HL-60 (cell line): ENCODE measurements at regions not wholly inside any gene's neighbourhood (a gene's known extent, or its start where the extent isn't known, plus 50 kb on each side); places are given as distances from the start of the nearest gene placed in this dataset.

Experiments
- DNase-seq, 2 experiments: peaks; one replicate each; pipeline ENCODE4 v3.0.0-alpha.2; 2010 to 2020; ENCODE audit warnings: low read depth in 1 of 2, low spot score in 1 of 2
- H3K27ac ChIP-seq: fragments of 250-450 bp; sonication (Bioruptor Pico); replicated peaks from 2 replicates; pipeline ENCODE4 v1.5.1; 2020; ENCODE audit warnings: mild to moderate bottlenecking, moderate library complexity
- H3K27me3 ChIP-seq: fragments of 250-450 bp; sonication (Bioruptor Pico); 2 replicates; pipeline ENCODE4 v1.5.1; 2021; ENCODE audit warnings: mild to moderate bottlenecking, moderate library complexity; ENCODE audit not compliant: insufficient read depth, poor library complexity, severe bottlenecking
- H3K4me3 ChIP-seq: replicated peaks from 2 replicates; pipeline ENCODE4 v1.5.1; 2011; ENCODE audit warnings: mild to moderate bottlenecking, control low read depth, low read length; ENCODE audit not compliant: insufficient read depth
- GABPA ChIP-seq: IDR thresholded peaks from 2 replicates; pipeline ENCODE4 v1.6.1; 2012; ENCODE audit warnings: low read depth
- POLR2AphosphoS5 ChIP-seq: IDR thresholded peaks from 2 replicates; pipeline ENCODE4 v1.6.1; 2012; ENCODE audit warnings: low read depth
- SPI1 ChIP-seq: IDR thresholded peaks from 2 replicates; pipeline ENCODE4 v1.6.1; 2012; ENCODE audit warnings: low read depth, mild to moderate bottlenecking, borderline replicate concordance
- TF ChIP-seq, protein P1 (sequence below): IDR thresholded peaks from one replicate; pipeline ENCODE4 v1.5.1; 2011; ENCODE audit warnings: low read length, control low read depth, inconsistent platforms; ENCODE audit not compliant: insufficient read depth
- TF ChIP-seq, protein P2 (sequence below): IDR thresholded peaks from 2 replicates; pipeline ENCODE4 v1.6.1; 2012; ENCODE audit warnings: low read depth; ENCODE audit not compliant: insufficient replicate concordance

DNA sequence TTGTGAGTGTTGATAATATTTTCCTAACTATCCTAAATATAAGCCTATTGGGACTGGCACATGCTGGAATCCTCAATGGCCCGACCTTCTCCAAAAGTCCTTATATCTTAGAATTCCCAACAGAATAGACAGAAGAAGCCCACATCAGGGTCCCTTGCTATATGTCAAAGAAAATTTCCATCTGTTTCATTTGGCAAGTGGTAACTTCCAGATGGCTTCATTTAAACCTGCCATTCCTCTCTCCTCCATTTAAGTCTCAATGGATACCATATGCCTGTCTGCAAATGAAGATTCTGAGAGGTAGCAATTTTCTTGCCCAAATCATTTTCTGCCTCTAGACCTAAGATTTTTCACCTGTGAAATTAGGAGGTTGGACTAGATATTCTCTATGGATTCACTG, 73.1 kb upstream of the KCNA4 start:
- no peak overlapping the region for H3K4me3 ChIP-seq
- no peak for TF ChIP-seq GABPA
- TF ChIP-seq POLR2AphosphoS5, result no peak
- TF ChIP-seq SPI1, result no peak
- TF ChIP-seq, protein P1, sequence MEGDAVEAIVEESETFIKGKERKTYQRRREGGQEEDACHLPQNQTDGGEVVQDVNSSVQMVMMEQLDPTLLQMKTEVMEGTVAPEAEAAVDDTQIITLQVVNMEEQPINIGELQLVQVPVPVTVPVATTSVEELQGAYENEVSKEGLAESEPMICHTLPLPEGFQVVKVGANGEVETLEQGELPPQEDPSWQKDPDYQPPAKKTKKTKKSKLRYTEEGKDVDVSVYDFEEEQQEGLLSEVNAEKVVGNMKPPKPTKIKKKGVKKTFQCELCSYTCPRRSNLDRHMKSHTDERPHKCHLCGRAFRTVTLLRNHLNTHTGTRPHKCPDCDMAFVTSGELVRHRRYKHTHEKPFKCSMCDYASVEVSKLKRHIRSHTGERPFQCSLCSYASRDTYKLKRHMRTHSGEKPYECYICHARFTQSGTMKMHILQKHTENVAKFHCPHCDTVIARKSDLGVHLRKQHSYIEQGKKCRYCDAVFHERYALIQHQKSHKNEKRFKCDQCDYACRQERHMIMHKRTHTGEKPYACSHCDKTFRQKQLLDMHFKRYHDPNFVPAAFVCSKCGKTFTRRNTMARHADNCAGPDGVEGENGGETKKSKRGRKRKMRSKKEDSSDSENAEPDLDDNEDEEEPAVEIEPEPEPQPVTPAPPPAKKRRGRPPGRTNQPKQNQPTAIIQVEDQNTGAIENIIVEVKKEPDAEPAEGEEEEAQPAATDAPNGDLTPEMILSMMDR, result no peak
- TF ChIP-seq, protein P2, sequence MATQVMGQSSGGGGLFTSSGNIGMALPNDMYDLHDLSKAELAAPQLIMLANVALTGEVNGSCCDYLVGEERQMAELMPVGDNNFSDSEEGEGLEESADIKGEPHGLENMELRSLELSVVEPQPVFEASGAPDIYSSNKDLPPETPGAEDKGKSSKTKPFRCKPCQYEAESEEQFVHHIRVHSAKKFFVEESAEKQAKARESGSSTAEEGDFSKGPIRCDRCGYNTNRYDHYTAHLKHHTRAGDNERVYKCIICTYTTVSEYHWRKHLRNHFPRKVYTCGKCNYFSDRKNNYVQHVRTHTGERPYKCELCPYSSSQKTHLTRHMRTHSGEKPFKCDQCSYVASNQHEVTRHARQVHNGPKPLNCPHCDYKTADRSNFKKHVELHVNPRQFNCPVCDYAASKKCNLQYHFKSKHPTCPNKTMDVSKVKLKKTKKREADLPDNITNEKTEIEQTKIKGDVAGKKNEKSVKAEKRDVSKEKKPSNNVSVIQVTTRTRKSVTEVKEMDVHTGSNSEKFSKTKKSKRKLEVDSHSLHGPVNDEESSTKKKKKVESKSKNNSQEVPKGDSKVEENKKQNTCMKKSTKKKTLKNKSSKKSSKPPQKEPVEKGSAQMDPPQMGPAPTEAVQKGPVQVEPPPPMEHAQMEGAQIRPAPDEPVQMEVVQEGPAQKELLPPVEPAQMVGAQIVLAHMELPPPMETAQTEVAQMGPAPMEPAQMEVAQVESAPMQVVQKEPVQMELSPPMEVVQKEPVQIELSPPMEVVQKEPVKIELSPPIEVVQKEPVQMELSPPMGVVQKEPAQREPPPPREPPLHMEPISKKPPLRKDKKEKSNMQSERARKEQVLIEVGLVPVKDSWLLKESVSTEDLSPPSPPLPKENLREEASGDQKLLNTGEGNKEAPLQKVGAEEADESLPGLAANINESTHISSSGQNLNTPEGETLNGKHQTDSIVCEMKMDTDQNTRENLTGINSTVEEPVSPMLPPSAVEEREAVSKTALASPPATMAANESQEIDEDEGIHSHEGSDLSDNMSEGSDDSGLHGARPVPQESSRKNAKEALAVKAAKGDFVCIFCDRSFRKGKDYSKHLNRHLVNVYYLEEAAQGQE, result no peak
- H3K27me3 ChIP-seq, result no peaks in the 10 kb centered on the region
- DNase-seq, result no peak
- no peak overlapping the region for H3K27ac ChIP-seq

DNA sequence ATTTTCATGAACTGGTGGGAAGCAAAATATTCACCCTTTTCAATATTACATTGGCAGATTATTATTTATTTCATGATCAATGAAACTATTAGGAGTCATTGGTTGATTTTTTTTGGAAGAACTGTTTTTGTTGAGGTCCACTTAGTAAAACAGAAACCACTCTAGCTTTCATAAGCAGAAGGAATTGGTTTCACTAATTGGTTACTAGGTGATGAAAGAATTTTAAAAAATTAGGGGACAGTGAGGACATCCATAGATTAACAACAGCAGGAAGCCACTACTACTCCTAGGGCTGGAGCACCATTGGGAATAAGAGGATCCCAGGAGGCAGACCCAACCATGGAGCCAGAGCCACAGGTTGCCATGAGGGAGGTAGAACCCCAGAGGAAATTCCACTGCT, 74.4 kb upstream of the KCNA4 start:
- H3K4me3 ChIP-seq, result no peak overlapping the region
- TF ChIP-seq, protein P1, result no peak
- TF ChIP-seq POLR2AphosphoS5, result no peak
- TF ChIP-seq, protein P2, result no peak
- TF ChIP-seq SPI1, result no peak
- TF ChIP-seq GABPA, result no peak
- no peak overlapping the region for H3K27ac ChIP-seq
- no peak for DNase-seq
- no peaks in the 10 kb centered on the region for H3K27me3 ChIP-seq

DNA sequence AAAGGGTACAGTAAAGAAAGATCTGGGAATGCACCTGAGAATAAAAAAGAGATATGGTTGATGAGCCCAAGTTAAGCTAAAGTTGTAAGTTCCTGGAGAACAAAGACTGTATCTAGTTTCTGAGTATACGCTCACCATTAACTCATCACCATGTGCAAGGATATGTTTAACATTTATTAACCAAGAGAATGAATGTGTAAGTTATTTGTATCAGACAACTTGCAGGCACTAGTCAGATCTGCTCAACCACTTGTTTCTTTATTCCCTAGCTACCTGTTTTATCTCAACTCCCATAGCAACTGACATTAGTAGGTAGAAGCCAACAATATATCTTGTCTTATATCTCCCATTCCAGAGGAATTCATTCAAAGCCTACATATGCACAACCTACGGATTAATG, 74.9 kb upstream of the KCNA4 start:
- TF ChIP-seq SPI1, result no peak
- TF ChIP-seq GABPA, result no peak
- TF ChIP-seq POLR2AphosphoS5, result no peak
- TF ChIP-seq, protein P2, result no peak
- TF ChIP-seq, protein P1, result no peak
- H3K4me3 ChIP-seq, result no peak overlapping the region
- H3K27ac ChIP-seq, result no peak overlapping the region
- H3K27me3 ChIP-seq, result no peaks in the 10 kb centered on the region
- no peak for DNase-seq
